PC-3 (cell line): ENCODE measurements at regions not wholly inside any gene's neighbourhood (a gene's known extent, or its start where the extent isn't known, plus 50 kb on each side); places are given as distances from the start of the nearest gene placed in this dataset.

ENCODE experiments used
- ATAC-seq: fragments of 200-7000 bp; cut with Tn5 transposase; 2 replicates; pipeline ENCODE4 v1.9.1; 2020; ENCODE audit warnings: mild to moderate bottlenecking, moderate library complexity
- BruUV-seq: library from RNA; stranded (reverse); fragments of 400-500 nt; replicated peaks from 2 replicates; lab custom pipeline; 2021; lab: Mats Ljungman, UMichigan
- CTCF ChIA-PET: fragments of 300-600 bp; sonication (Branson Sonifier 250); formaldehyde crosslinking; loops from one replicate; lab custom pipeline; 2022; ENCODE audit warnings: antibody characterized with exemption; lab: Charles Lee
- POLR2A ChIA-PET: fragments of 300-600 bp; sonication (Branson Sonifier 250); formaldehyde crosslinking; loops from one replicate; lab custom pipeline; 2022; ENCODE audit warnings: antibody characterized with exemption; ENCODE audit not compliant: unreplicated experiment; lab: Charles Lee
- DNase-seq: peaks from one replicate; pipeline ENCODE4 v3.0.0-alpha.2; 2015
- H2AFZ ChIP-seq: fragments of 300-600 bp; sonication (generic); 2 replicates; pipeline ENCODE4 v1.6.0; 2016; ENCODE audit warnings: antibody characterized with exemption, low read length
- H3F3A ChIP-seq: fragments of 300-600 bp; sonication (generic); one replicate; pipeline ENCODE4 v1.6.0; 2017; ENCODE audit warnings: antibody characterized with exemption, low read length, control low read depth, mild to moderate bottlenecking; ENCODE audit not compliant: unreplicated experiment
- H3K27ac ChIP-seq: fragments of 300-600 bp; sonication (generic); 2 replicates; pipeline ENCODE4 v1.5.1; 2016; ENCODE audit warnings: mild to moderate bottlenecking, low read length
- H3K27me3 ChIP-seq: fragments of 300-600 bp; sonication (generic); 2 replicates; pipeline ENCODE4 v1.6.1; 2016; ENCODE audit warnings: low read length, mixed read lengths
- H3K36me3 ChIP-seq: fragments of 300-600 bp; sonication (generic); 2 replicates; pipeline ENCODE4 v1.6.1; 2016; ENCODE audit warnings: low read depth, mixed run types, low read length, mixed read lengths
- H3K4me1 ChIP-seq: fragments of 300-600 bp; sonication (generic); 2 replicates; pipeline ENCODE4 v1.5.1; 2016; ENCODE audit warnings: low read length; ENCODE audit not compliant: insufficient read depth
- H3K4me2 ChIP-seq: fragments of 300-600 bp; sonication (generic); 2 replicates; pipeline ENCODE4 v1.6.0; 2016; ENCODE audit warnings: low read length
- H3K4me3 ChIP-seq: fragments of 300-600 bp; sonication (generic); 2 replicates; pipeline ENCODE4 v1.5.1; 2016; ENCODE audit warnings: mild to moderate bottlenecking, low read length, mixed read lengths
- H3K79me2 ChIP-seq: fragments of 300-600 bp; sonication (generic); 2 replicates; pipeline ENCODE4 v1.6.1; 2017; ENCODE audit warnings: low read length, mixed read lengths
- H3K9ac ChIP-seq: fragments of 300-600 bp; sonication (generic); 2 replicates; pipeline ENCODE4 v1.6.0; 2016; ENCODE audit warnings: mild to moderate bottlenecking, low read length
- H3K9me2 ChIP-seq: fragments of 300-600 bp; sonication (generic); replicated peaks from 2 replicates; pipeline ENCODE4 v1.6.1; 2016; ENCODE audit warnings: mixed run types, low read length, mixed read lengths
- H3K9me3 ChIP-seq: fragments of 300-600 bp; sonication (generic); 2 replicates; pipeline ENCODE4 v1.6.1; 2016; ENCODE audit warnings: low read length, mixed read lengths
- H4K20me1 ChIP-seq: fragments of 300-600 bp; sonication (generic); 2 replicates; pipeline ENCODE4 v1.6.1; 2016; ENCODE audit warnings: low read length, mixed read lengths
- EZH2 ChIP-seq: fragments of 300-600 bp; sonication (generic); IDR thresholded peaks from one replicate; pipeline ENCODE4 v1.6.1; 2017; ENCODE audit warnings: antibody characterized with exemption, mild to moderate bottlenecking, low read length; ENCODE audit not compliant: unreplicated experiment
- EZH2phosphoT487 ChIP-seq: fragments of 300-600 bp; sonication (generic); IDR thresholded peaks from 2 replicates; pipeline ENCODE4 v1.6.1; 2018; ENCODE audit warnings: mild to moderate bottlenecking, antibody characterized with exemption, low read length, borderline replicate concordance
- intact Hi-C: fragments of 100-400 bp; cut with micrococcal nuclease; formaldehyde crosslinking; loops from 2 replicates; pipeline ENCODE4 v1.9.0; 2023
- TF ChIP-seq, protein P1 (sequence below): fragments of 300-600 bp; sonication (generic); conservative IDR thresholded peaks from 2 replicates; pipeline ENCODE4 v1.5.1; 2017; ENCODE audit warnings: antibody characterized with exemption, low read depth, mild to moderate bottlenecking, low read length

DNA sequence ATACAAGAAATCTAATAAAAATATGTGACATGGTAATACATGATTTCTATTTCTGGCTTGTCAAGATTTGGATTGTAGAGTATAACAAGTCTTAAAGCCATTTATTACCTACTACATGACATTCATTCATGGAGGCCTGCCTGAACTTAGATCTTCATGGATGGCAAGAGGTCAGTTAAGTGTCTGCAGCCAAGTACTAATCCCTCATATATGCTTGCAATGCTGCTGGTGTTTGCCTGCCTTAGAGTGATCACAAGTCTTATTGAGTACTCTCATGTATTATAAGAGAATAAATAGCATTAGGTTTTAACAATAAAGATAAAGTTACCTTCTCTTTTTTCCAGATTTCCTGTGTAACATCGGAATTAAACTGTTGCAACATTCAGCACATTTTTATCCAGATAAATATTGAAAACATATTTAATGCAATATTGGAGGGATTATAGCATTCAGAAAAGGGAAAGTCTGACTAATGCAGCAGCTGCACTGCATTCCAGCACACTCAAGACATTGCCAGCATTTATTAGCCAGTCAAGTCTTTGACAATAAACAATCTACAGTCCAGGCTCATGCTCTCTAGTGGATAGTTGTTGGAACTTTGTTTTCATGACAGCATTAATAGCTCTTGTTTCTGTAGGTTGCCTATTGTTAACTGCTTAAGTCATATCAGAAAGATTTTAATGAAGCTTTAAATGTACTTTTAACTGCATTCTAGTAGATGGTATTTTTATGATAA lies 737.1 kb downstream of the FAT4 start:
- H3K9me2 ChIP-seq: no peaks in the 10 kb centered on the region
- no peak overlapping the region for H3K27ac ChIP-seq
- H3K36me3 ChIP-seq: no peaks in the 10 kb centered on the region
- peak; percentile 20 for DNase-seq
- TF ChIP-seq EZH2phosphoT487: no peak
- no peak for TF ChIP-seq EZH2
- TF ChIP-seq, protein P1, sequence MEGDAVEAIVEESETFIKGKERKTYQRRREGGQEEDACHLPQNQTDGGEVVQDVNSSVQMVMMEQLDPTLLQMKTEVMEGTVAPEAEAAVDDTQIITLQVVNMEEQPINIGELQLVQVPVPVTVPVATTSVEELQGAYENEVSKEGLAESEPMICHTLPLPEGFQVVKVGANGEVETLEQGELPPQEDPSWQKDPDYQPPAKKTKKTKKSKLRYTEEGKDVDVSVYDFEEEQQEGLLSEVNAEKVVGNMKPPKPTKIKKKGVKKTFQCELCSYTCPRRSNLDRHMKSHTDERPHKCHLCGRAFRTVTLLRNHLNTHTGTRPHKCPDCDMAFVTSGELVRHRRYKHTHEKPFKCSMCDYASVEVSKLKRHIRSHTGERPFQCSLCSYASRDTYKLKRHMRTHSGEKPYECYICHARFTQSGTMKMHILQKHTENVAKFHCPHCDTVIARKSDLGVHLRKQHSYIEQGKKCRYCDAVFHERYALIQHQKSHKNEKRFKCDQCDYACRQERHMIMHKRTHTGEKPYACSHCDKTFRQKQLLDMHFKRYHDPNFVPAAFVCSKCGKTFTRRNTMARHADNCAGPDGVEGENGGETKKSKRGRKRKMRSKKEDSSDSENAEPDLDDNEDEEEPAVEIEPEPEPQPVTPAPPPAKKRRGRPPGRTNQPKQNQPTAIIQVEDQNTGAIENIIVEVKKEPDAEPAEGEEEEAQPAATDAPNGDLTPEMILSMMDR: no peak
- no peak overlapping the region for H2AFZ ChIP-seq
- peak; percentile 55 for ATAC-seq
- intact Hi-C loops: loop anchor here (10.0 kb wide), 1 partner anchor 267 kb away; no protein-coding TSS in a partner anchor
- no peaks in the 10 kb centered on the region for H3K79me2 ChIP-seq
- no peak overlapping the region for H3K9ac ChIP-seq
- ChIA-PET POLR2A (no interaction called here), CTCF (no interaction called here)
- no peaks in the 10 kb centered on the region for H3K9me3 ChIP-seq
- no peaks in the 10 kb centered on the region for H3K27me3 ChIP-seq
- no peak overlapping the region for H3K4me2 ChIP-seq
- no TSS peak for BruUV-seq
- no peaks in the 10 kb centered on the region for H4K20me1 ChIP-seq
- H3F3A ChIP-seq: no peaks in the 10 kb centered on the region
- no peaks in the 10 kb centered on the region for H3K4me1 ChIP-seq
- no peak overlapping the region for H3K4me3 ChIP-seq

DNA sequence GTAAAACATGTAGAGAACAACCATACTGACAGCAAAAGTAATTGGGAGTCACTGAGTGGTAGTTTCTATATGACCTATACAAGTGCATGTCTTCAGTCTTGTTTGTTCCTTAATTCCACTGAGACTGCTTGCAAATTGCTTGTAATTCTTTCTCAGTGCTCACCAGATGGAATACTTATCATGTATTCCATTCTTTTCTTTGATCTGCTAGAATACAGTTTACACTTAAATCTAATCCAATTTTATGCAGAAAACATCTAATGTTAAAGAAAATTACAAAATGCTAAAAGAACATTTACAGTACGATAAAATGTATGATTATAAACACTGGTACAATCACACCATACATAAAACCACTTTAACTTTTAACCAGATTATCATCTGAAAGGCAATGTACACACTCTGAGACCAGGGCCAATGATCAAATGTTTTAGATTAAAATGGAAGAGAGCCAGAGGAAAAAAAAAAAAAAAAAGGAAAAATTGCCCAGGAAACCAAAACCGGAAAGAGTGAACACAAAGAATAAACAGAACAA lies 741.4 kb downstream of the FAT4 start:
- DNase-seq: no peak
- ChIA-PET CTCF (no interaction called here), POLR2A (no interaction called here)
- no peak overlapping the region for H3K4me2 ChIP-seq
- no peaks in the 10 kb centered on the region for H3F3A ChIP-seq
- no peaks in the 10 kb centered on the region for H3K79me2 ChIP-seq
- TF ChIP-seq EZH2: no peak
- TF ChIP-seq EZH2phosphoT487: no peak
- TF ChIP-seq, protein P1: no peak
- H3K4me1 ChIP-seq: no peaks in the 10 kb centered on the region
- no peak for ATAC-seq
- H3K4me3 ChIP-seq: no peak overlapping the region
- no peaks in the 10 kb centered on the region for H3K9me3 ChIP-seq
- intact Hi-C loops: loop anchor here (10.0 kb wide), 1 partner anchor 271 kb away; no protein-coding TSS in a partner anchor
- no peak overlapping the region for H2AFZ ChIP-seq
- no peak overlapping the region for H3K27ac ChIP-seq
- no peaks in the 10 kb centered on the region for H4K20me1 ChIP-seq
- no peaks in the 10 kb centered on the region for H3K27me3 ChIP-seq
- no TSS peak for BruUV-seq
- H3K36me3 ChIP-seq: no peaks in the 10 kb centered on the region
- H3K9ac ChIP-seq: no peak overlapping the region
- no peaks in the 10 kb centered on the region for H3K9me2 ChIP-seq

DNA sequence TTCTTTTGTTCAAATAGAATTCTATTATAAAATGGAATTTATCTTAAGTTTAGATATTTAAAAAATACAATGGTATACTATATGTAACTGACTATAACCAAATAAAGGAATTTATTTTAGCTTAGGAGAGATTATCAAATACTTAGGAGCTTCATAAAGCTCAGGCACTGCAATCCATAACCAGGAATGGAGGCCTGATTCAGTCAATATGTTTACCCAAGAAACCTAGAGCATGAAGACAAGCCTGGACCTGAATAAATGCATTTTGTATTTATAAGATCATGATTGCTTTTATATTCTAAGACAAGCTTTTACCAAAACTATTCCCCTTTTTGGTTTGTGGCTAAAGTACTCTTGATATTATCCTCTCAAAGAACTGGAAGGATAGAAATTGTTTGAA lies 742.6 kb downstream of the FAT4 start:
- no peaks in the 10 kb centered on the region for H3K4me1 ChIP-seq
- POLR2A ChIA-PET: no interaction called here
- no peaks in the 10 kb centered on the region for H3K9me2 ChIP-seq
- H2AFZ ChIP-seq: no peak overlapping the region
- H3F3A ChIP-seq: no peaks in the 10 kb centered on the region
- DNase-seq (no peak), ATAC-seq (no peak)
- no peaks in the 10 kb centered on the region for H3K36me3 ChIP-seq
- no peaks in the 10 kb centered on the region for H3K27me3 ChIP-seq
- CTCF ChIA-PET: no interaction called here
- no peaks in the 10 kb centered on the region for H3K9me3 ChIP-seq
- no peak overlapping the region for H3K4me3 ChIP-seq
- H4K20me1 ChIP-seq: no peaks in the 10 kb centered on the region
- H3K9ac ChIP-seq: no peak overlapping the region
- intact Hi-C loops: loop anchor here (10.0 kb wide), 1 partner anchor 273 kb away; no protein-coding TSS in a partner anchor
- BruUV-seq: no TSS peak
- H3K27ac ChIP-seq: no peak overlapping the region
- TF ChIP-seq EZH2 (no peak), EZH2phosphoT487 (no peak)
- TF ChIP-seq, protein P1: no peak
- no peaks in the 10 kb centered on the region for H3K79me2 ChIP-seq
- H3K4me2 ChIP-seq: no peak overlapping the region
